ENCODE measurements at regions not wholly inside any gene's neighbourhood (a gene's known extent, or its start where the extent isn't known, plus 50 kb on each side); places are given as distances from the start of the nearest gene placed in this dataset.
"Not testable (repeated sequence)": the region's sequence is repeated elsewhere in the genome, so short reads cannot be mapped to it uniquely, and the experiment has no call there.

- no peak for DNase-seq
Measured at GRCh38 chr6:27112974-27113373, 134.5 kb upstream of the PRSS16 start.

- DNase-seq, result no peak
Measured at GRCh38 chr6:27119329-27119728, 128.2 kb upstream of the PRSS16 start.

GRCh38 chr6:27119761-27120160, 127.7 kb upstream of the PRSS16 start:
- DNase-seq, result no peak

GRCh38 chr6:27121640-27122039, 125.9 kb upstream of the PRSS16 start:
- no peak for DNase-seq

GRCh38 chr6:27124252-27124657, 123.2 kb upstream of the PRSS16 start:
- DNase-seq, result no peak

- no peak for DNase-seq
Measured at GRCh38 chr6:27126046-27126814, 121.3 kb upstream of the PRSS16 start.

- peak; percentile 94 to 97 (median 96) for DNase-seq
Measured at GRCh38 chr6:27126815-27127537, 120.5 kb upstream of the PRSS16 start.

- not testable (repeated sequence) for DNase-seq
Measured at GRCh38 chr6:27127874-27128273, 119.6 kb upstream of the PRSS16 start.

GRCh38 chr6:27128311-27129094, 119.0 kb upstream of the PRSS16 start:
- DNase-seq, result no peak

GRCh38 chr6:27129095-27129815, 118.2 kb upstream of the PRSS16 start:
- DNase-seq, result no peak

- no peak for DNase-seq
Measured at GRCh38 chr6:27129917-27130316, 117.6 kb upstream of the PRSS16 start.

GRCh38 chr6:27130668-27131428, 116.7 kb upstream of the PRSS16 start:
- no peak for DNase-seq

GRCh38 chr6:27132282-27132531, 115.3 kb upstream of the PRSS16 start:
- DNase-seq, result not testable (repeated sequence)

- DNase-seq, result peak; percentile 92 to 99 (median 98)
Measured at GRCh38 chr6:27132532-27133280, 114.8 kb upstream of the PRSS16 start.

- DNase-seq, result peak; percentile 61 to 74 (median 72)
Measured at GRCh38 chr6:27133281-27134227, 113.9 kb upstream of the PRSS16 start.

GRCh38 chr6:27135087-27135657, 112.3 kb upstream of the PRSS16 start:
- DNase-seq, result no peak

- DNase-seq, result no peak
Measured at GRCh38 chr6:27136077-27136644, 111.3 kb upstream of the PRSS16 start.

- DNase-seq, result peak in 1 of 3 donors; percentile 8
Measured at GRCh38 chr6:27136978-27137814, 110.3 kb upstream of the PRSS16 start.

GRCh38 chr6:27138406-27138805, 109.1 kb upstream of the PRSS16 start:
- peak; percentile 48 to 71 (median 62) for DNase-seq

Measured in suppressor macrophage treated with lipopolysaccharide for 1 hour (primary cell).